ENCODE measurements at regions not wholly inside any gene's neighbourhood (a gene's known extent, or its start where the extent isn't known, plus 50 kb on each side); places are given as distances from the start of the nearest gene placed in this dataset.

GRCh38 chr4:111464251-111465045, 680.8 kb upstream of the FAM241A start:
- H3K4me3 ChIP-seq (ENCODE audit: low read depth in 2 of 2, low read length in 2 of 2): no peak overlapping the region
- no peak for TF ChIP-seq POLR2AphosphoS5 (IDR thresholded peaks at IDR 0.05; ENCODE audit: low read depth, low read length)
- TF ChIP-seq SIN3A (IDR thresholded peaks at IDR 0.05; ENCODE audit: borderline replicate concordance, insufficient read depth, low read depth, low read length): no peak
- TF ChIP-seq, protein P1, sequence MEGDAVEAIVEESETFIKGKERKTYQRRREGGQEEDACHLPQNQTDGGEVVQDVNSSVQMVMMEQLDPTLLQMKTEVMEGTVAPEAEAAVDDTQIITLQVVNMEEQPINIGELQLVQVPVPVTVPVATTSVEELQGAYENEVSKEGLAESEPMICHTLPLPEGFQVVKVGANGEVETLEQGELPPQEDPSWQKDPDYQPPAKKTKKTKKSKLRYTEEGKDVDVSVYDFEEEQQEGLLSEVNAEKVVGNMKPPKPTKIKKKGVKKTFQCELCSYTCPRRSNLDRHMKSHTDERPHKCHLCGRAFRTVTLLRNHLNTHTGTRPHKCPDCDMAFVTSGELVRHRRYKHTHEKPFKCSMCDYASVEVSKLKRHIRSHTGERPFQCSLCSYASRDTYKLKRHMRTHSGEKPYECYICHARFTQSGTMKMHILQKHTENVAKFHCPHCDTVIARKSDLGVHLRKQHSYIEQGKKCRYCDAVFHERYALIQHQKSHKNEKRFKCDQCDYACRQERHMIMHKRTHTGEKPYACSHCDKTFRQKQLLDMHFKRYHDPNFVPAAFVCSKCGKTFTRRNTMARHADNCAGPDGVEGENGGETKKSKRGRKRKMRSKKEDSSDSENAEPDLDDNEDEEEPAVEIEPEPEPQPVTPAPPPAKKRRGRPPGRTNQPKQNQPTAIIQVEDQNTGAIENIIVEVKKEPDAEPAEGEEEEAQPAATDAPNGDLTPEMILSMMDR (IDR thresholded peaks at IDR 0.05): no peak
- no peak for TF ChIP-seq TCF7L2 (IDR thresholded peaks at IDR 0.05; ENCODE audit: low read depth, low read length)
- intact Hi-C loops (cut with micrococcal nuclease; ENCODE audit: unreplicated experiment): no loop called here

DNA sequence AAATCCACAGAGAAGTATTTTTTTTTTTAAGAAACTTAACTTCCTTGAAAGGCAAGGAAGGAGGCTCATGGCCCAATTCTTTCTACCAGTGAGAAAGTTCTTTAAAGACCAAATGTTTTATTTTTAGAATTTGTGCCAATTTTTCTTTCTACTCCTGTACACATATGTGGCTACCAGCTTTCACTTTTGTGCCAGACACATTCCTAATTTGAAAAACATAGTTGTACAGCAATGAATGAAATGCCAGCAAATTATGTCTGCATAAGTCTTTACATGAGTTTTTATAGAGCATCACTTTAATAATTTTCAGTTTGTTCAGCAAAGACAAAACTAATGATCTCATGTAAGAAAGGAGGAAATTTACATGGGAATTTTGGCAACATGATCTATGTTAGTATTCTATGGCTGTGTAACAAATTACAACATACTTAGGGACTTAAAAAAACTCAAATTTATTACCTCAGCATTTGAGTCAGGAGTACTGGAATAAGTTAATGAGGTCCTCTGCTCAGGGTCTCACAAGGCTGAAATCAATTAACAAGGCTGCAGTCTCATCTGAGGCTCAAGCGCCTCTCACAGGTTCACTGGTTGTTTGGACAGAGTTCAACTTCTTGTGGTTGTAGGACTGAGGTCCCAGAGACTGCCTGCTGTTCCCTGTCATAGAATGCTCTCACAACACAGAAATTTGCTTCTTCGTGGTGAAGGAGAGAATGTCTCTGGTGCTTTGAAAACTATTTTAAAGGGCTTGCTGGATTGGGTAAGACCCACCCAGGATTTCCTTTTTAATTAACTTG, 678.2 kb upstream of the FAM241A start:
- TF ChIP-seq, protein P2, sequence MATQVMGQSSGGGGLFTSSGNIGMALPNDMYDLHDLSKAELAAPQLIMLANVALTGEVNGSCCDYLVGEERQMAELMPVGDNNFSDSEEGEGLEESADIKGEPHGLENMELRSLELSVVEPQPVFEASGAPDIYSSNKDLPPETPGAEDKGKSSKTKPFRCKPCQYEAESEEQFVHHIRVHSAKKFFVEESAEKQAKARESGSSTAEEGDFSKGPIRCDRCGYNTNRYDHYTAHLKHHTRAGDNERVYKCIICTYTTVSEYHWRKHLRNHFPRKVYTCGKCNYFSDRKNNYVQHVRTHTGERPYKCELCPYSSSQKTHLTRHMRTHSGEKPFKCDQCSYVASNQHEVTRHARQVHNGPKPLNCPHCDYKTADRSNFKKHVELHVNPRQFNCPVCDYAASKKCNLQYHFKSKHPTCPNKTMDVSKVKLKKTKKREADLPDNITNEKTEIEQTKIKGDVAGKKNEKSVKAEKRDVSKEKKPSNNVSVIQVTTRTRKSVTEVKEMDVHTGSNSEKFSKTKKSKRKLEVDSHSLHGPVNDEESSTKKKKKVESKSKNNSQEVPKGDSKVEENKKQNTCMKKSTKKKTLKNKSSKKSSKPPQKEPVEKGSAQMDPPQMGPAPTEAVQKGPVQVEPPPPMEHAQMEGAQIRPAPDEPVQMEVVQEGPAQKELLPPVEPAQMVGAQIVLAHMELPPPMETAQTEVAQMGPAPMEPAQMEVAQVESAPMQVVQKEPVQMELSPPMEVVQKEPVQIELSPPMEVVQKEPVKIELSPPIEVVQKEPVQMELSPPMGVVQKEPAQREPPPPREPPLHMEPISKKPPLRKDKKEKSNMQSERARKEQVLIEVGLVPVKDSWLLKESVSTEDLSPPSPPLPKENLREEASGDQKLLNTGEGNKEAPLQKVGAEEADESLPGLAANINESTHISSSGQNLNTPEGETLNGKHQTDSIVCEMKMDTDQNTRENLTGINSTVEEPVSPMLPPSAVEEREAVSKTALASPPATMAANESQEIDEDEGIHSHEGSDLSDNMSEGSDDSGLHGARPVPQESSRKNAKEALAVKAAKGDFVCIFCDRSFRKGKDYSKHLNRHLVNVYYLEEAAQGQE (IDR thresholded peaks at IDR 0.05; ENCODE audit: insufficient read depth in 1 of 2, low read depth in 2 of 2, low read length in 1 of 2): no peak
- TF ChIP-seq SIN3A (IDR thresholded peaks at IDR 0.05; ENCODE audit: borderline replicate concordance, insufficient read depth, low read depth, low read length) (no peak), POLR2AphosphoS5 (IDR thresholded peaks at IDR 0.05; ENCODE audit: low read depth, low read length) (no peak), TCF7L2 (IDR thresholded peaks at IDR 0.05; ENCODE audit: low read depth, low read length) (no peak)
- TF ChIP-seq, protein P1 (IDR thresholded peaks at IDR 0.05): no peak

More at GRCh38 chr4:111464251-111465045, 680.8 kb upstream of the FAM241A start:
- no TSS peak for BruUV-seq (replicated peaks)
- H3K9me3 ChIP-seq (ENCODE audit: control insufficient read depth, insufficient read depth, low read depth, low read length): no peaks in the 10 kb centered on the region
- H3K4me1 ChIP-seq (ENCODE audit: control insufficient read depth, insufficient read depth, low read length): no peaks in the 10 kb centered on the region
- CTCF ChIA-PET: no interaction called here
- ATAC-seq (no peak), DNase-seq (ENCODE audit: low read depth, low spot score) (no peak)
- H3K27ac ChIP-seq (ENCODE audit: low read length): no peak overlapping the region
- no peaks in the 10 kb centered on the region for H3K27me3 ChIP-seq (ENCODE audit: control insufficient read depth, insufficient read depth, low read length)
- POLR2A ChIA-PET: no interaction called here
- H3K36me3 ChIP-seq (ENCODE audit: control insufficient read depth, insufficient read depth, low read length): no peaks in the 10 kb centered on the region; the same call in 1 of the 2 replicates
- in situ Hi-C loops (cut with HindIII; ENCODE audit: low pct_unique_long_range_greater_than_20kb, low sequenced_read_pairs): no loop called here

More for the DNA sequence above, 678.2 kb upstream of the FAM241A start:
- no peaks in the 10 kb centered on the region; the same call in 1 of the 2 replicates for H3K36me3 ChIP-seq (ENCODE audit: control insufficient read depth, insufficient read depth, low read length)
- no peaks in the 10 kb centered on the region for H3K27me3 ChIP-seq (ENCODE audit: control insufficient read depth, insufficient read depth, low read length)
- no TSS peak for BruUV-seq (replicated peaks)
- H3K27ac ChIP-seq (ENCODE audit: low read length): no peak overlapping the region
- DNase-seq (ENCODE audit: low read depth, low spot score) (no peak), ATAC-seq (no peak)
- no peaks in the 10 kb centered on the region for H3K9me3 ChIP-seq (ENCODE audit: control insufficient read depth, insufficient read depth, low read depth, low read length)
- no peak overlapping the region for H3K4me3 ChIP-seq (ENCODE audit: low read depth in 2 of 2, low read length in 2 of 2)
- ChIA-PET POLR2A (no interaction called here), CTCF (no interaction called here)
- H3K4me1 ChIP-seq (ENCODE audit: control insufficient read depth, insufficient read depth, low read length): no peaks in the 10 kb centered on the region
- intact Hi-C loops (cut with micrococcal nuclease; ENCODE audit: unreplicated experiment) (no loop called here), in situ Hi-C loops (cut with HindIII; ENCODE audit: low pct_unique_long_range_greater_than_20kb, low sequenced_read_pairs) (no loop called here)
